ENCODE measurements at regions not wholly inside any gene's neighbourhood (a gene's known extent, or its start where the extent isn't known, plus 50 kb on each side); places are given as distances from the start of the nearest gene placed in this dataset.

GRCh38 chr16:55930036-55930435 lies 54.9 kb upstream of the CES5A start:
- TF ChIP-seq CTCF (IDR thresholded peaks at IDR 0.05), result no peak
- TF ChIP-seq POLR2A (IDR thresholded peaks at IDR 0.05), result no peak
- no peak for TF ChIP-seq EP300 (IDR thresholded peaks at IDR 0.05)

Measured in ovary (tissue), 3 donors.